ENCODE measurements at regions not wholly inside any gene's neighbourhood (a gene's known extent, or its start where the extent isn't known, plus 50 kb on each side); places are given as distances from the start of the nearest gene placed in this dataset.

- Histone ChIP-seq H3K56ac (ENCODE audit: extremely low read depth, insufficient read depth, low read length) (no peak overlapping the region), H2BK20ac (ENCODE audit: low read depth, low read length) (no peak overlapping the region), H3K9ac (ENCODE audit: low read depth, low read length) (no peak overlapping the region), H4K20me1 (ENCODE audit: insufficient read depth, low read length) (no peaks in the 10 kb centered on the region), H3K27ac (ENCODE audit: insufficient read depth, low read length) (no peak overlapping the region), H3K9me1 (ENCODE audit: insufficient read depth, low read length) (no peaks in the 10 kb centered on the region), H3K27me3 (ENCODE audit: control insufficient read depth, insufficient read depth, low read length) (no peaks in the 10 kb centered on the region; the same call in 1 of the 2 replicates), H3K14ac (replicated peaks; ENCODE audit: low read depth, low read length) (no peak overlapping the region), H3K4ac (ENCODE audit: low read depth, low read length) (no peak overlapping the region), H3K36me3 (ENCODE audit: control insufficient read depth, insufficient read depth, low read length) (no peaks in the 10 kb centered on the region), H3K4me2 (ENCODE audit: low read depth, low read length) (no peak overlapping the region), H4K5ac (ENCODE audit: low read depth, low read length) (no peak overlapping the region), H3K18ac (ENCODE audit: low read depth, low read length) (no peak overlapping the region), H4K8ac (ENCODE audit: low read depth in 2 of 2, low read length in 2 of 2) (no peak overlapping the region), H2BK15ac (ENCODE audit: low read depth, low read length) (no peak overlapping the region), H3K9me3 (ENCODE audit: control insufficient read depth, insufficient read depth, low read length) (no peaks in the 10 kb centered on the region), H2AK9ac (replicated peaks; ENCODE audit: low read depth, low read length, poor library complexity) (no peak overlapping the region), H3K4me1 (ENCODE audit: control insufficient read depth, insufficient read depth, low read length) (no peaks in the 10 kb centered on the region), H3K23ac (ENCODE audit: low read depth, low read length) (no peak overlapping the region), H2AFZ (replicated peaks; ENCODE audit: low read length, poor library complexity) (no peak overlapping the region), H2BK5ac (ENCODE audit: low read depth, low read length, poor library complexity, severe bottlenecking) (no peak overlapping the region), H2BK120ac (ENCODE audit: low read depth, low read length) (no peak overlapping the region), H2AK5ac (ENCODE audit: low read depth, low read length) (no peak overlapping the region), H4K91ac (ENCODE audit: insufficient read depth, low read depth, low read length) (no peak overlapping the region), H3K4me3 (ENCODE audit: insufficient read depth, low read depth, low read length) (no peak overlapping the region), H3K79me1 (ENCODE audit: low read depth in 1 of 2, low read length in 2 of 2) (no peaks in the 10 kb centered on the region)
- no peak for TF ChIP-seq USF2 (IDR thresholded peaks at IDR 0.05; ENCODE audit: low read depth, low read length)
- TF ChIP-seq RAD21 (IDR thresholded peaks at IDR 0.05; ENCODE audit: low read length) = no peak
- no peak for TF ChIP-seq MAFK (IDR thresholded peaks at IDR 0.05; ENCODE audit: low read depth, low read length)
- TF ChIP-seq CTCF (conservative IDR thresholded peaks at IDR 0.05; ENCODE audit: low read depth, low read length) = no peak
- TF ChIP-seq MAZ (IDR thresholded peaks at IDR 0.05; ENCODE audit: borderline replicate concordance, low read depth, low read length) = no peak
- ChIA-PET CTCF (no interaction called here), POLR2A (ENCODE audit: unreplicated experiment) (no interaction called here)
- WGBS, 2 experiments (ENCODE audit: extremely low coverage in 2 of 2, insufficient read length in 1 of 2) = no CpG with 5 or more reads among the region's 4 CpGs
- BruUV-seq (replicated peaks) = no TSS peak
- no peak for DNase-seq
- intact Hi-C loops (cut with micrococcal nuclease) (no loop called here), dilution Hi-C loops (cut with HindIII; ENCODE audit: low sequenced_read_pairs, unreplicated experiment) (no loop called here), in situ Hi-C loops (cut with MboI; ENCODE audit: low sequenced_read_pairs) (no loop called here)
- ATAC-seq (ENCODE audit: low read depth) = no peak
Measured at GRCh38 chr1:181352695-181353094, 130.6 kb upstream of the CACNA1E start.

All from IMR-90 (cell line).